ENCODE measurements at regions not wholly inside any gene's neighbourhood (a gene's known extent, or its start where the extent isn't known, plus 50 kb on each side); places are given as distances from the start of the nearest gene placed in this dataset.
"Not testable (repeated sequence)": the region's sequence is repeated elsewhere in the genome, so short reads cannot be mapped to it uniquely, and the experiment has no call there.

DNA sequence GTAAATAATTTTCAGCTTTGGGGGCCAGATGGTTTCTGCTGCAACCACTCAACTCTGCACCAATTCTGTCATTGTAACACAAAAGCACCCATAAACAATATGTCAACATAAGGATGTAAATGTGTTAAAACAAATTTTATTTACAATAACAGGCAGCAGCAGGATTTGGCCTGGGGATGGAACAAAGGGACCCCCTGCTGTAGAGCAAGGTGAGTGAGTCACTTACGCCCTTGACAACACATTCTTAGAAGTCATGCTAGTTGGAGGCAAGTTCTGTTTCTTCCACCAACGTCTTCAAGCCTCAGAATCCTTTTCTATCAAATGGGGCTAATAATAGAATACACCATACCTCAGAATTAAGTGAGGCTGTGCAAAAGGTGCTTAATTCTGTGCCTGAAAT lies 610.2 kb upstream of the SYT4 start:
- no peak for DNase-seq

DNA sequence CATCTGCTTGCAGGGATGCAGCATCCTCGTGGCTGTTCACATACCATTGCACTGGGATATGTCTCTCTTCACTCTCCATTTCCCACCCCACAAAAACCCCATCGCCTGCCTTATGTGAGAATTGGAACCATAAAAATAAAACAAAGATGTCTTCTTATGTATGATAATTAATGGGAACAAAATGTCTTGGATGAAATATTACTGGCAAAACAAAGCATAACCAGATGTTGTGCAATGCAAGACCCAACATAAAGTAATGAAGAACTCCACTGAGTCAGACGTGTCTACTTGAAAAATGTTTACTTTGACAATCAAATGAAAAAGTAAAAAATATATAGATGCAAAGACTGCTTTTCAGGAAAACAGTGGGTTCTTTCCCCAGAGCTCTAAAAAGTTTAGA lies 611.3 kb upstream of the SYT4 start:
- DNase-seq: no peak

DNA sequence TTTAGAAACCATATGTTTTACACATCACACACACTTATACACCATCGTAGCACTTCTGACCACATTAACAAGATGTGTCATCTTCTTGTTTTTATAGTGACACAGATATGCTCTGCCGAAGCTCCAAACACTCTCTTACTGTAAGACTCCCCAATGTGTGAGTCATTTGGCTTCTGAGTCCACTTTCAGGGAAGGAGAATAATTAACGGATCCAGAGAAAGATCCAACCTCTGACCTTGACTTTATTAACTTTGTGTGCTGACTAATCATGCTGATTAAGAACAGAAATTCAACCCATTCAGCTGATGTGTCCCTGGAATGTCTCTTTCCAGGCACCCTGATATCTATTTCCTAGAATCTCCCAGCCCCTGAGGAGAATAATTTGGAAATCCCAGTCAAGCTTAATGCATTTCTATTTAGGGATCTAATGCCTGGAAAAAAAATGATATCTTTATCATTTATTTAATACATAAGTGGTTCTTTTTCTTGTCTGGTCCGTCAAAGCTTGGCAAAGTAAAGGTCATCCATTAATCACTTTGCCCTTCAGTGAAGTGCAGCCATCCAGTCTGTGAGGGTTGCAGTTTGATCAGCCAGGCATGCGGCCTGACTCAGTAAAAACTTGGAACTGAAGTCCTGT lies 615.8 kb upstream of the SYT4 start:
- DNase-seq: no peak

DNA sequence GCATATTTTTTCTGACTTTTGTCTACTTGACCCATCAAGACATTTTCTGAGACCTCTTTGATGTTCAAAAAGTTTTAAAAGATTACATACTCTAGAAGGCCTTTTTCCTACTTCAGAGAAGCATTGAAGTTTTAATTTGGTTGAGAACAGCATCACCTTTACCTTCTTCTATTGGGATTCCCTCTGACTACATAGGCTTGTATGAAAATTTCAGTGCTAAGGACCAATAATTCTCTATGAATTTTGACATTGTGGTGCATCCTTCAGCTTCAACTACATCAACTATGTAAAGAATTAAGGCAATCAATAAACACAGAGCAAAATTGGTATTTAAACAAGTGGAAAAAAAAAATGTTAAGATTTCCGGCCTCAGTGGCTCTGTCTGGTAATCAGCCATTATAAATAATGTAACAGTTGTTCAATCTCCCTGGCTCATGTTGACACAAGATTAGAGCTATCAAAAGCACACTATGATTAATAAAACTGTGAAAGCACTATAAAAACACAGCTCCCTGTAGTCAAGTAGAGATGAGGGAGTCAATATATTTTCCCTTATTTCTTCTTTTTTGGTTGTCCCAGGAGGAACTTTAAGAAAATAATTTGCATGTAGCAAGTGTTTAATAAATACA lies 627.0 kb upstream of the SYT4 start:
- DNase-seq: no peak

DNA sequence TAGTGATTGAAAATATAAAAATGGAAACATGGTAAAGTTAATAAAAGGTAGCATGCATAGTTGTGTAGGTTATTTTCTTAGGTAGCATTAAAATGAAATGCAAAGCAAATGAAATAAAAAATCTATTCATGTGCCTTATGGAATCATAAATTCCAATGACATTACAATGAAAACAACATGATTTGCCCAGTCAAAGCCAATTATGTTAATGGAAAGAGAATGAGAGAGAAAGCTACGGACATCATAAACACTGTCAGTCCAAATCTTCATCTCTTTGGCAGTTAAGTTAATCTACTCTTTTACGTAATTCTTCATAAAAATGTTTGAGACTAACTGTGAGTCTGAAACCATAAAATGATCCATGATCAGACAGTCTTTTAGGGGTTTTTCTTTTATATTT lies 636.7 kb upstream of the SYT4 start:
- DNase-seq: no peak

DNA sequence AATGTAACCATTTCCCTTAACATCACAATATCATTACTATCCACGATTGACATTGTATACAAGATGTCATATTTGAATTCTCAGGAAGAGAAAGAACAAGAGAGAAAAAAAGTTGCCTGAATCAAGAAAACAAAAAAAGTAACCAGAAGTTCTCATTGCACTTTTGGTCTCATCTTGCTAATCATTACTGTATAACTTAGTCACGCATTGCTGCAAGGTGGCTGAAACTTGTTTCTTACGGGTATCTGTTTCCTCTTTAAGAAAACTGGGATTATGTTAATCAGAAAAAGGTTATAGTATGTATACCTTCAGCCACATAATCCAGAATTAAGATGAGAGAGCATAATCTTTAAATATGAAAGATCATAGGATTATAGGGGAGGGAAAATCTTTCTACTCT lies 639.7 kb upstream of the SYT4 start:
- DNase-seq: no peak

DNA sequence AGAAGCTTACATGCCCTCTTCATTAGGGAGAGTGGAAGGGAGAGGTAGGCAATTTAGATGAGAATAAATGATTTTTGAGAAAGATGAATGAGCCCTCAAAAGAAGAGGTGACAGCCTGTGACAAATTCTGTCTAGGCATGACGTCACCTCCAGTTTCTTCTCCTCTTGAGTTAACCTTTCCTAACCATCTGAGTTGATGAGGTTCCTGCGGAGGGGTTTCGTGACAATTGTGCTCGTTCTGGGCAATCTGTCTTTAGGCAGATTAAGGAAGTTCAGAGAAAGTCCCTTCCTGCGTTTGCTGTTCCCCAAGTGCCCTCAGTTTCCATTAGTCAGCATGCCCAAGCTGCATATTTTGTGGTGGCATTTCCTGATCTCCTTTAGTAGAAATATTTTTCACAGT lies 640.2 kb upstream of the SYT4 start:
- DNase-seq: no peak

DNA sequence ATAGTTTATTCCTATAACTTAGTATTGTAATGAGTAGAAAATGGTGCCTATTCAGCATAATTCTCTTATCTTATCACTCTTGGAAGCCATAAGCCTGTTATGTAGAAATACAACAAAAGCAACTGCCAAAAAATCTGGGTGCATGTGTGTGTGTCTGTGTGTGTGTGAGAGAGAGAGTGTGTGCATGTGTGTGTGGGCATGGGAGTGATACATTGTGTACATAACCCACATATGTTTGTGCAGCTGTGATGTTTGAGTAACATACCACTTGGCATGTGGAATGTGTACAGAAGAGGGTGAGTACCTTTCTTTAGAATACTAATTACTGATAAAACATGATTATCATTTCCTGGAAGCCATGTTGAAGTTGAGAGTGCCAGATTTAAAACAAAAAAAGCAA lies 642.3 kb upstream of the SYT4 start:
- no peak for DNase-seq

DNA sequence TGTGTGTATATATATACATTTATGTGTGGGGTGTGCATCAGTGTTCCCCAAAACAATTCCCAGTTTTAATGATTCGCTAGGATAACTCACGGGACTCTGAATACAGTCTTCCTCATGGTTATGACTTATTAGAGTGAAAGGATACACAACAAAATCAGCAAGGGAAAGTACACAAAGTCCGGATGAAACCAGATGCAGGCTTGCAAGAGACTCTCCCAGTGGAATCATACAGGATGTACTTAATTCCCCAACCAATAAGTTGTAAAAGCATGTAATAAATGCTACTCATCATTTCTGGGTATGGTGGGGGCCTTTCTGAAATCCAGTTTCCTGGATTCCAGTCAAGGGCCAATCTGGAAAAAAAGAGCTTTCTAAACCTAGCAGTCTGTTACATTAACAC lies 654.1 kb upstream of the SYT4 start:
- DNase-seq: no peak

DNA sequence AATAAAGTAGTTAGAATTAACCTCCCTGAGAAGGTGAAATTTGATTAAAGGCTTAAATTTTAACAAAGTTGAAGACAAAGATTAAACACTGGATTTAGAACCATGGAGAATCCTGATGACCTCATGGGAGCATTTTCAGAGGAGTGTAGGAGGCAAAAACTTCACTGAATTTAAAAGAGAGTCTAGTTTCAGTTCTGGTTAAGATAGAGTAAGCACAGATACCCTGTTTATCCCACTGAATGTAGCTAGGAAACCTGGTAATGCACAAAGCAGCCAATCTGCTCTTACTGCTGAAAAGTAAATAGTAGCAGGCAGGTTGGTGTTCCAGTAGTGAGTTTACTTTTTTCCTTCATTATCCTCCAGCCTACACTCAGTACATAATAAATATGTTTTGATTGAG lies 654.9 kb upstream of the SYT4 start:
- DNase-seq: no peak

DNA sequence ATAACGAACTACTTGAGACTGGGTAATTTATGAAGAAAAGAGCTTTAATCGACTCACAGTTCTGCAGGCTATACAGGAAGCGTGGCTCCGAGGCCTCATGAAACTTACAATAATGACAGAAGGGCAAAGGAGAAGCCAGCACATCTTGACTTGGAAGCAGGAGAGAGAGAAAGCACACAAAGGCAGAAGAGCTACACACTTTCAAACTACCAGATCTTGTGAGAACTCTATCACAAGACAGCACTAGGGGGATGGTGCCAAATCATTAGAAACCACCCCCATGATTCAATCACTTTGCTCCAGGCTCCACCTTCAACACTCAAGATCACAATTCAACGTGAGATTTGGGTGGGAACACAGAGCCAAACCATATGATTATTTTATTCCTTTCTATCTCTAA lies 655.9 kb upstream of the SYT4 start:
- DNase-seq: no peak

DNA sequence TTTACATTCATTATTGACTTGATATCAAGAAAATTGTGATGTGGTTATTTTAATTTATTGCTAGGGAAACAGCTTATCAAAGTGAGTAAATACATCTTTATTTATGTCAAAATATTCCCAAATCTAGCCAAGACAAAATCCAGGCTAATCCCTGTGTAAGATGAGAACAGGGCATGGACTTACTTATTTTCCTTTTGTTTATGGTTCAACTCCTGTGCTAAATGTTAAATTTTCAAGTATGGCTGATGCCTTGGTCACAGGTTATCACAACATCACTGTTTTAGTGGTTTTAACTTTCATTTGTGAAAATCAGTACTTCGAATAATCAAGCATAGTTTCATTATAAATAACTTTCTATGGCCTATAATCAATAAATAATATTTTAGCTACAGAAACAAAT lies 657.0 kb upstream of the SYT4 start:
- DNase-seq: no peak

DNA sequence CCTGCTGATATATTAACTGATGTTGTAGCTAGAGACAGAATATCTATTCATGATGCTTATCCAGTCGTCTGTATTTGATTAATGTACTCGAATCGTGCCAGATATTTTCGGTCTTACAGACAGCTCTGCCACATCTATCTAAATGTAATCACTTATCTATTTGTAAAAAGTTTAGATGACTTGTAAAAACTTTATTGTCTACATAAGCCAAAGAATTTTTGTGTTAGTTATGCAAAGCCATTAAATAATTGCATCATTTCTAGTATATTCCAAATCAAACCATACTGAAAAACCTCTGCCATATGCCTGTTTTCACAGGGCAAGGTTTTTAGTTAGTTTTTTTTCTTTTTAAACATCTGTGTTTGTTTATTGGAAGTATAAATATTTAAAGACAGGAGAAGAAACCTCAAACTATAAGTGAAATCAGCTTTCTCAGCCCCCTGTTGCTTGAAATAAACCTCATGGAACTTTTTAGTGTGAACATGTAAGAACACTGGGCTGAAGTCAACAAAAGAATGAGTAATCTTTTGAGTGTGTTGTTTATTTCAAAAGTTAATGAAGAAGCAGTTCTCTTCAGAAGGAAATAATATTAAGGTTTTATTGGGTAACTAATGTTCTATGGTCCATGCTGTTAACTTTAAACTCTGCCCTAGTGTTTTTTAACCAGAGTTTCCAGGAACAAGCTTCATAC lies 657.6 kb upstream of the SYT4 start:
- no peak for DNase-seq

DNA sequence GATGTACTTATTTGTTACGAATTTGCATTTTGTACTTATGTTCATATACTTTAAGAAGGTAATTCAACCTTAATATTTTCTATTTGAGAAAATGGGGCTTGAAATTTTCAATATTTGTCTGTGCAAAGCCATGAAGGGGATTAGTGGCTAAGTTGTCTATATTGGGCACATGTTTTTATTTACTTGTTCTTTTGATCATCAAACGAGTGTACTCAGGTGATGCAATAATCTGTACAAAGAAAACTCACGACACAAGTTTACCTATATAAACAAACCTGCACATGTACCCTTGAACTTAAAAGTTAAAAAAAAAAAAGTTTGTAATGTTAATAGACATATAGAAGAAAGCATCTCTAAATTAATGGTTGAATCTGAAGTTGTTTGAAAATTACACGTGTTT lies 658.9 kb upstream of the SYT4 start:
- no peak for DNase-seq

DNA sequence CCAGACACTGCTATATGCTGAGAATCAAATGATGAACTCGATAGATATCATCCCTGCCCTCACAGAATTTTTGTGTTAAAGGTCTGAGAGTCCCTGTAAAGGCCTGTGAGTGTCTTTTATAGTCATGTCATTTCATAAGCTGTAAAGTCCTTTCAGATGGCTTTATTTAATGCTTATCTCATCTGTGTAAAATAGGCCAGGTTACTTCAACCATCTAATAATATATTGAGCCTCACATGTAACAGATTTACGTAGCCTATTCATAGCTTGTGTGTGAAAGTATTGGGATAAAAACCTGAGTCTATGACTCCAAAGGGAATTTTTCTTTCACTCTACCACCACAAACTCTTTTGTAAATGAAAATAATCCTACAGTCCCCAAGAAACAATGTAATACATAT lies 672.0 kb upstream of the SYT4 start:
- no peak for DNase-seq

DNA sequence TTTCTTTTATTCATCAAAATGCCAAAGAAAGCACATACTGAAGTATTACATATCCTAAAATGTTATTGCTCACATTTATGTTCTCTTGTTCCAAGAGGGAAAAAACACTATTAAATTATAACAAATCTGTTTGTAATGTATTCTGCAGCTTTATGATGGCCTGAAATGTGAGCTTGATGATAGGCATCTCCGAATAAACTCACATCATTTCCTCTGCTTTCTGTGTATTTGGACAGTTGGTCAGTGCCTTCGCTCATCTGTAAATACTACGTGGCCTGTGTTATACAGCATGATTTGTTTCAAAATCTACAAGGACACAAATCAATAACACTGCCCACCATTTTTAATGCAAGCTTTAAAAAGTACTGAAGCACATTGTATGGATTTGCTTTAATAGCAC lies 672.8 kb upstream of the SYT4 start:
- no peak for DNase-seq

DNA sequence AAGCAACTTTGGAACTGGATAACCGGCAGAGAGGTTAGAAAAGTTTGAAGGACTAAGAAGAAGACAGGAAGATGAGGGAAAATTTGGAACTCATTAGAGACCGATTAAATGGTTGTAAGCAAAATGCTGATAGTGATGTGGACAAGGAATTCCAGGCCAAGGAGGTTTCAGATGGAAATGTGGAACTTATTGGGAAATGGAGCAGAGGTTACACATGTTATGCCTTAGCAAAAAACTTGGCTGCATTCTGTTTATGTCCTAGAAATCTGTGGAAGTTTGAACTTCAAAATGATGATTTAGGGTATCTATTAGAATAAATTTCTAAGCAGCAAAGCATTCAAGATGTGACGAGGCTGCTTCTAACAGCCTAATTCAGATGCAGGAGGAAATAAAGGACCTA lies 675.1 kb upstream of the SYT4 start:
- DNase-seq: no peak

DNA sequence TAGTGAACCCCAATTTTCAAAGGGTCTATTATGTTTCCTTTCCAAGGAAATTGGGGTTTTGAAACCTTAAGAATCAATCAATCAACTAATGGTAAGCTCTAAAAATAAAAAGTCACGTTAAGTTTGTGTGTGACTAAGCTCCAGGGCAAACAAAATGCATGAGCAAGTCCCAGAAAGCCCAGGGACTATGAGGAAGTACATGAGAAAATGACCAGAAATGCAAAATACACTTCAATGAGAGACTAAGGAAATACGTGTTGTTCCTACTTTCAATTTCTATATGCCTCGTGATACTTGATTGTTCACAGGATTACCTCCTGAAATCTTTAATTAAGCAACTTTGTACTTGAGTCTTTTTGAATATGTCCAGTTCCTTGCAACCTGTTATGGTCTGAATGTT lies 684.4 kb upstream of the SYT4 start:
- DNase-seq: no peak

DNA sequence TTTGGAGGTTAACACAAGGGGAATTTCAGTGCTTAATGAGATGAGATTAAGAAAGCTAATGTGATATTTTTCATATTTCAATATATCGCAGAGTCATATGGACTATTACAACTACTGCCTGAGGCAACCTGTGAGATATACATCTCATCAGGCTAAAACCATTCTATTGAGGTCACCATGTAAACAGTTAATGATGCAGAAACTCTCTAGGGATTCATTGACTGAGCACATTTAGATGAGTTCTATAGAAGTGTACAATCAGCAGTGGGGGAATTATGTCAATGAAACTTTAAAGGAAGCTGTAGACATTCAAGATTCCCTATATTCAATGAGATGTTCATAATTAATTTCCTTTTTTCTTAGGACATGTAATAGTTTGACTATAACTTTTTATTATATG lies 687.4 kb upstream of the SYT4 start:
- DNase-seq: no peak

DNA sequence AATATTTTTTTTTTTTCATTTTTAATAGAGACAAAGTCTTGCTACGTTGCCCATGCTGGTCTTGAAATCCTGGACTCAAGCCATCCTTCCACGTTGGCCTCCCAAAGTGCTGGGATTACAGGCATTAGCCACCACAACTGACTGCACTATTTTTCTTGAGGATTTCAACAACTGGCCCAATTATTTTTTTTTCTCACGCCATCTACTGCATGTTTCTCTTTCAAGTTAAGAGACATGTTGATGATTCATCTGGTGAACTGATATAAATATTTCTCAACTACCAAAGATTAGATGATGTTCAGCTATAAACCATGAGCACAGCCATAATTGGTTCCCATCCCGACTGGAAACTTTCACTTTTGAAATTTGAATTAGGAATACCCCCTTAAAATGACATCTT lies 688.4 kb upstream of the SYT4 start:
- DNase-seq: no peak

DNA sequence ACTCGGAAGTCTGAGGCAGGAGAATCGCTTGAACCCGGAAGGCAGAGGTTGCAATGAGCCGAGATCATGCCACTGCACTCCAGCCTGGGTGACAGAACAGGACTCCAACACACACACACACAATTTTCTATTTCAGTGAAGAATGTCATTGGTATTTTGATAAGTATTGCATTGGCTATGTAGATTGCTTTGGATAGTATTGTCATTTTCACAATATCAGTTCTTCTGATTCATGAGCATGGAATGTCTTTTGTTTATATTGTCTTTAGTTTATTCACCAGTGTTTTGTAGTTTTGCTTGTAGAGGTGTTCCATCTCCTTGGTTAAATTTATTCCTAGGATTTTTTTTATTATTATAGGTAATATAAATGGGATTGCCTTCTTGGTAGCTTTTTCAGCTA lies 693.4 kb upstream of the SYT4 start:
- no peak for DNase-seq

DNA sequence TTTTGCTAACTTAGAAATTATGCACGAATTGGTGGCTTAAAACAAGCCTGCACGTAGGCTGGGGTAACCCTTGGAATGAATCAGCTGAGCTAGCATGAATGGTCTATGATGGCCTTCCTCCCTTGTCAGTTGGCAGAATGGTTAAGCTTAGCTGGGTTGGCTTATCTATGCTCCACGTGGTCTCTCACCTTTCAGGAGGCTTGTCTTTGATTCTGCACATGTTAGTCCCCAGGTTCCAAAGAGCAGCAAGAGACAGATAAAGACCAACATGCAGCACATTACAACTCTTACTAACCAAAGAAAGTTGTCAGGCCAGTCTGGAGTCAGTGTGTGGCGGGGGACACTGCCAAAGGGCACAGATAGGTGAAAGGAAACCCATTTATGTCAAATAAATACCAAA lies 700.9 kb upstream of the SYT4 start:
- no peak for DNase-seq

DNA sequence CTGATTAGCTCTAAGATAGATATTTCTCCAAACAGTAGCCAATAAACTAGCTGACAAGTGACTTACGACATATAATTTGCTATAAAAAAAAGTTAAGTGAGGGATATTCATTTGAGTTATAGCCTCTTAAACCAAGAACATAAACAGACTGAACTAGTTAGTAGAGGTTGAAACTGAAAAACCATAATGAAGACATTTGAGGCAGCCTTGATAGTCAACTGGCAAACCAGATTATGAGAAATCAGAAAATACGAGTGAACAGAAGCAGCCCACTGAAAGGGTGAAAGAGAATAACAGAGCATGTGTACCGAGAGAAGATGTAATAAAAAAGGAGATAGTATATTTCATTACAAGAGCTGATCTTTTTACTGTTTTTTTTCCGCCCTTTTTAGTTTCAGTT lies 698.1 kb upstream of the SETBP1 start:
- DNase-seq: no peak

DNA sequence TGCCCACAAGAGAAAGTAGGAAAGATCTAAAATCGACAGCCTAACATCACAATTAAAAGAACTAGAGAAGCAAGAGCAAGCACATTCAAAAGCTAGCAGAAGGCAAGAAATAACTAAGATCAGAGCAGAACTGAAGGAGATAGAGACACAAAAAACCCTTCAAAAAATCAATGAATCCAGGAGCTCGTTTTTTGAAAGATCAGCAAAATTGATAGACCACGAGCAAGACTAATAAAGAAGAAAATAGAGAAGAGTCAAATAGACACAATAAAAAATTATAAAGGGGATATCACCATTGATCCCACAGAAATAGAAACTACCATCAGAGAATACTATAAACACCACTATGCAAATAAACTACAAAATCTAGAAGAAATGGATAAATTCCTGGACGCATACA lies 693.6 kb upstream of the SETBP1 start:
- DNase-seq: not testable (repeated sequence)

DNA sequence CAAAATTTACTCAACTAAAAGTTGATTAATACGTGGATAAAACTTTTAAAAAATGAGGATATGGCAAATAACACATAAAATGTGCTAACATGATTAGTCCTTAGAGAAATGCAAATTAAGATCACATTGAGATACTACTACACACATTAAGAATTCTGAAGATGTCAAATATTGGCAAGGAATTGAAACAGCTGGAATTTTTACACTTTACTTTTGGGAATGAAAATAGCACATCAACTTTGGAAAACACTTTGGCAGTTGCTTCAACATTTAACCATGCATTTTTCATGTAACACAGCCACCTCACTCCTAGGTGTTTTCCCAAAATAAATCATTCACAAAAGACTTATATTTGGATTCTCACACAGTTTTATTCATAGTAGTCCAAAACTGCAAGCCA lies 687.9 kb upstream of the SETBP1 start:
- DNase-seq: no peak

All from CD4-positive, alpha-beta T cell treated with Interleukin-4 for 4 hours (primary cell).